ENCODE measurements at regions not wholly inside any gene's neighbourhood (a gene's known extent, or its start where the extent isn't known, plus 50 kb on each side); places are given as distances from the start of the nearest gene placed in this dataset.

GRCh38 chr12:88958946-88959345, 378.7 kb upstream of the KITLG start:
- no peak overlapping the region for H3K27ac ChIP-seq (ENCODE audit: insufficient read depth, low read depth, low read length, poor library complexity, severe bottlenecking)
- H3K4me1 ChIP-seq (ENCODE audit: control insufficient read depth, insufficient read depth, low read length): peaks cover 9% of the 10 kb centered on the region
- H3K4me3 ChIP-seq (ENCODE audit: insufficient read depth, low read depth, low read length): no peak overlapping the region
- H3K36me3 ChIP-seq (ENCODE audit: control insufficient read depth, insufficient read depth, low read length): no peaks in the 10 kb centered on the region
- no peaks in the 10 kb centered on the region for H3K9me3 ChIP-seq (ENCODE audit: control insufficient read depth, low read length)
- H3K27me3 ChIP-seq (ENCODE audit: control insufficient read depth, insufficient read depth, low read length, poor library complexity, severe bottlenecking): no peaks in the 10 kb centered on the region

GRCh38 chr12:88958153-88958552, 377.9 kb upstream of the KITLG start:
- Histone ChIP-seq H3K9me3 (ENCODE audit: control insufficient read depth, low read length) (no peaks in the 10 kb centered on the region), H3K27me3 (ENCODE audit: control insufficient read depth, insufficient read depth, low read length, poor library complexity, severe bottlenecking) (no peaks in the 10 kb centered on the region), H3K27ac (ENCODE audit: insufficient read depth, low read depth, low read length, poor library complexity, severe bottlenecking) (no peak overlapping the region), H3K4me1 (ENCODE audit: control insufficient read depth, insufficient read depth, low read length) (peaks cover 9% of the 10 kb centered on the region), H3K36me3 (ENCODE audit: control insufficient read depth, insufficient read depth, low read length) (no peaks in the 10 kb centered on the region), H3K4me3 (ENCODE audit: insufficient read depth, low read depth, low read length) (no peak overlapping the region)

- H3K4me3 ChIP-seq (ENCODE audit: insufficient read depth, low read depth, low read length): no peak overlapping the region
- H3K36me3 ChIP-seq (ENCODE audit: control insufficient read depth, insufficient read depth, low read length): no peaks in the 10 kb centered on the region
- peaks cover 9% of the 10 kb centered on the region for H3K4me1 ChIP-seq (ENCODE audit: control insufficient read depth, insufficient read depth, low read length)
- no peaks in the 10 kb centered on the region for H3K27me3 ChIP-seq (ENCODE audit: control insufficient read depth, insufficient read depth, low read length, poor library complexity, severe bottlenecking)
- H3K9me3 ChIP-seq (ENCODE audit: control insufficient read depth, low read length): no peaks in the 10 kb centered on the region
- WGBS, 2 experiments: 94 to 95% methylated on average over 3 of the region's 3 CpGs
- no peak overlapping the region for H3K27ac ChIP-seq (ENCODE audit: insufficient read depth, low read depth, low read length, poor library complexity, severe bottlenecking)
Measured at GRCh38 chr12:88957358-88957757, 377.1 kb upstream of the KITLG start.

- 94 to 96% methylated on average over 5 of the region's 5 CpGs for WGBS, 2 experiments
Measured at GRCh38 chr12:88955531-88955930, 375.3 kb upstream of the KITLG start.

GRCh38 chr12:88953029-88953586, 372.8 kb upstream of the KITLG start:
- H3K27me3 ChIP-seq (ENCODE audit: control insufficient read depth, insufficient read depth, low read length, poor library complexity, severe bottlenecking): no peaks in the 10 kb centered on the region
- WGBS, 2 experiments: 94 to 96% methylated on average over 9 of the region's 9 CpGs
- no peak overlapping the region for H3K4me3 ChIP-seq (ENCODE audit: insufficient read depth, low read depth, low read length)
- H3K9me3 ChIP-seq (ENCODE audit: control insufficient read depth, low read length): no peaks in the 10 kb centered on the region
- peaks cover 14% of the 10 kb centered on the region for H3K4me1 ChIP-seq (ENCODE audit: control insufficient read depth, insufficient read depth, low read length)
- H3K27ac ChIP-seq (ENCODE audit: insufficient read depth, low read depth, low read length, poor library complexity, severe bottlenecking): no peak overlapping the region
- no peaks in the 10 kb centered on the region for H3K36me3 ChIP-seq (ENCODE audit: control insufficient read depth, insufficient read depth, low read length)

More at GRCh38 chr12:88955531-88955930, 375.3 kb upstream of the KITLG start:
- Histone ChIP-seq H3K4me3 (ENCODE audit: insufficient read depth, low read depth, low read length) (no peak overlapping the region), H3K4me1 (ENCODE audit: control insufficient read depth, insufficient read depth, low read length) (peaks cover 24% of the 10 kb centered on the region), H3K27me3 (ENCODE audit: control insufficient read depth, insufficient read depth, low read length, poor library complexity, severe bottlenecking) (no peaks in the 10 kb centered on the region), H3K36me3 (ENCODE audit: control insufficient read depth, insufficient read depth, low read length) (no peaks in the 10 kb centered on the region), H3K27ac (ENCODE audit: insufficient read depth, low read depth, low read length, poor library complexity, severe bottlenecking) (no peak overlapping the region), H3K9me3 (ENCODE audit: control insufficient read depth, low read length) (no peaks in the 10 kb centered on the region)

GRCh38 chr12:88952562-88952942, 372.3 kb upstream of the KITLG start:
- H3K4me1 ChIP-seq (ENCODE audit: control insufficient read depth, insufficient read depth, low read length): peaks cover 14% of the 10 kb centered on the region
- H3K4me3 ChIP-seq (ENCODE audit: insufficient read depth, low read depth, low read length): no peak overlapping the region
- 84 to 100% methylated on average over 1 of the region's 1 CpG for WGBS, 2 experiments
- no peak overlapping the region for H3K27ac ChIP-seq (ENCODE audit: insufficient read depth, low read depth, low read length, poor library complexity, severe bottlenecking)
- H3K36me3 ChIP-seq (ENCODE audit: control insufficient read depth, insufficient read depth, low read length): no peaks in the 10 kb centered on the region
- no peaks in the 10 kb centered on the region for H3K27me3 ChIP-seq (ENCODE audit: control insufficient read depth, insufficient read depth, low read length, poor library complexity, severe bottlenecking)
- no peaks in the 10 kb centered on the region for H3K9me3 ChIP-seq (ENCODE audit: control insufficient read depth, low read length)

GRCh38 chr12:88951860-88952561, 371.7 kb upstream of the KITLG start:
- Histone ChIP-seq H3K27ac (ENCODE audit: insufficient read depth, low read depth, low read length, poor library complexity, severe bottlenecking) (peak overlapping the region; percentile 56), H3K4me1 (ENCODE audit: control insufficient read depth, insufficient read depth, low read length) (peaks cover 14% of the 10 kb centered on the region), H3K27me3 (ENCODE audit: control insufficient read depth, insufficient read depth, low read length, poor library complexity, severe bottlenecking) (no peaks in the 10 kb centered on the region), H3K36me3 (ENCODE audit: control insufficient read depth, insufficient read depth, low read length) (no peaks in the 10 kb centered on the region), H3K9me3 (ENCODE audit: control insufficient read depth, low read length) (no peaks in the 10 kb centered on the region), H3K4me3 (ENCODE audit: insufficient read depth, low read depth, low read length) (no peak overlapping the region)
- 0% methylated on average over 2 of the region's 2 CpGs for WGBS, 2 experiments

GRCh38 chr12:88951177-88951576, 370.9 kb upstream of the KITLG start:
- H3K27ac ChIP-seq (ENCODE audit: insufficient read depth, low read depth, low read length, poor library complexity, severe bottlenecking): no peak overlapping the region
- WGBS, 2 experiments: 72 to 73% methylated on average over 2 of the region's 2 CpGs
- H3K27me3 ChIP-seq (ENCODE audit: control insufficient read depth, insufficient read depth, low read length, poor library complexity, severe bottlenecking): no peaks in the 10 kb centered on the region
- peaks cover 21% of the 10 kb centered on the region for H3K4me1 ChIP-seq (ENCODE audit: control insufficient read depth, insufficient read depth, low read length)
- no peaks in the 10 kb centered on the region for H3K36me3 ChIP-seq (ENCODE audit: control insufficient read depth, insufficient read depth, low read length)
- H3K9me3 ChIP-seq (ENCODE audit: control insufficient read depth, low read length): no peaks in the 10 kb centered on the region
- no peak overlapping the region for H3K4me3 ChIP-seq (ENCODE audit: insufficient read depth, low read depth, low read length)

- H3K36me3 ChIP-seq (ENCODE audit: control insufficient read depth, insufficient read depth, low read length): no peaks in the 10 kb centered on the region
- peaks cover 23% of the 10 kb centered on the region for H3K4me1 ChIP-seq (ENCODE audit: control insufficient read depth, insufficient read depth, low read length)
- H3K9me3 ChIP-seq (ENCODE audit: control insufficient read depth, low read length): no peaks in the 10 kb centered on the region
- no peak overlapping the region for H3K4me3 ChIP-seq (ENCODE audit: insufficient read depth, low read depth, low read length)
- WGBS, 2 experiments: 89 to 98% methylated on average over 3 of the region's 3 CpGs
- H3K27me3 ChIP-seq (ENCODE audit: control insufficient read depth, insufficient read depth, low read length, poor library complexity, severe bottlenecking): no peaks in the 10 kb centered on the region
- no peak overlapping the region for H3K27ac ChIP-seq (ENCODE audit: insufficient read depth, low read depth, low read length, poor library complexity, severe bottlenecking)
Measured at GRCh38 chr12:88947486-88948043, 367.3 kb upstream of the KITLG start.

GRCh38 chr12:88946372-88946997, 366.2 kb upstream of the KITLG start:
- Histone ChIP-seq H3K4me3 (ENCODE audit: insufficient read depth, low read depth, low read length) (no peak overlapping the region), H3K27me3 (ENCODE audit: control insufficient read depth, insufficient read depth, low read length, poor library complexity, severe bottlenecking) (no peaks in the 10 kb centered on the region), H3K27ac (ENCODE audit: insufficient read depth, low read depth, low read length, poor library complexity, severe bottlenecking) (no peak overlapping the region), H3K36me3 (ENCODE audit: control insufficient read depth, insufficient read depth, low read length) (no peaks in the 10 kb centered on the region), H3K4me1 (ENCODE audit: control insufficient read depth, insufficient read depth, low read length) (peaks cover 18% of the 10 kb centered on the region), H3K9me3 (ENCODE audit: control insufficient read depth, low read length) (no peaks in the 10 kb centered on the region)
- 91 to 96% methylated on average over 5 of the region's 5 CpGs for WGBS, 2 experiments
